Upper lobe of left lung (tissue), 6 donors: ENCODE measurements at regions not wholly inside any gene's neighbourhood (a gene's known extent, or its start where the extent isn't known, plus 50 kb on each side); places are given as distances from the start of the nearest gene placed in this dataset.

ENCODE experiments used
- ATAC-seq, 2 donors: fragments of 200-7000 bp; cut with Tn5 transposase; one replicate each; pipeline ENCODE4 v1.9.1; 2022; ENCODE audit warnings: mild to moderate bottlenecking in 2 of 2, moderate library complexity in 2 of 2; ENCODE audit not compliant: low FRiP score in 2 of 2
- DNase-seq, 2 donors: peaks; one replicate each; pipeline ENCODE4 v3.0.0-alpha.2; 2019 to 2020
- H3K27ac ChIP-seq, 4 donors: fragments of 200-600 bp; sonication (generic); one replicate each; pipeline ENCODE4 v1.5.1; 2016 to 2019
- H3K27me3 ChIP-seq, 4 donors: fragments of 200-600 bp; sonication (generic); one replicate each; pipeline ENCODE4 v1.5.1; 2017 to 2019
- H3K36me3 ChIP-seq, 4 donors: fragments of 200-600 bp; sonication (generic); one replicate each; pipeline ENCODE4 v1.5.1; 2016 to 2019
- H3K4me1 ChIP-seq, 4 donors: fragments of 200-600 bp; sonication (generic); one replicate each; pipeline ENCODE4 v1.5.1; 2018 to 2019
- H3K4me3 ChIP-seq, 4 donors: fragments of 200-600 bp; sonication (generic); one replicate each; pipeline ENCODE4 v1.5.1; 2017 to 2019; ENCODE audit warnings: mild to moderate bottlenecking in 2 of 4, moderate library complexity in 1 of 4
- H3K9me3 ChIP-seq, 4 donors: fragments of 200-600 bp; sonication (generic); one replicate each; pipeline ENCODE4 v1.5.1; 2018 to 2019
- CTCF ChIP-seq, 6 experiments: fragments of 450-650 bp in 4 of 6; fragments of 200-600 bp in 2 of 6; sonication (generic) in 2 of 6; IDR thresholded peaks; one replicate each; pipeline ENCODE4 v1.5.1; 2016 to 2019; ENCODE audit warnings: antibody characterized with exemption in 6 of 6
- EP300 ChIP-seq, 4 donors: sonication (generic); formaldehyde crosslinking; IDR thresholded peaks; one replicate each; pipeline ENCODE4 v1.5.1; 2017; ENCODE audit warnings: antibody characterized with exemption in 4 of 4, control low read depth in 2 of 4
- POLR2A ChIP-seq, 4 donors: fragments of 450-650 bp; IDR thresholded peaks; one replicate each; pipeline ENCODE4 v1.5.1; 2016 to 2017; ENCODE audit warnings: antibody characterized with exemption in 4 of 4, mild to moderate bottlenecking in 2 of 4
- POLR2AphosphoS5 ChIP-seq, 2 donors: sonication (generic); formaldehyde crosslinking; IDR thresholded peaks; one replicate each; pipeline ENCODE4 v1.5.1; 2017; ENCODE audit warnings: antibody characterized with exemption in 2 of 2
- WGBS, 2 donors: methylation state at CpG; one replicate each; pipeline ENCODE4 v1.1.5; 2017 to 2018; 5-methylcytosine and 5-hydroxymethylcytosine counted together
- donor health status: DM: no; HTN: no; CAD: no; lungs with moderate emphysema.
- donor health status: DM: no; HTN: yes; CAD: no; lungs with severe emphysema.

- no peak overlapping the region for H3K4me3 ChIP-seq
- no peaks in the 10 kb centered on the region for H3K4me1 ChIP-seq
- H3K27ac ChIP-seq = no peak overlapping the region
- DNase-seq (no peak), ATAC-seq (no peak)
- H3K9me3 ChIP-seq = no peaks in the 10 kb centered on the region
- H3K36me3 ChIP-seq = no peaks in the 10 kb centered on the region
- no peaks in the 10 kb centered on the region for H3K27me3 ChIP-seq
- TF ChIP-seq POLR2AphosphoS5 (IDR thresholded peaks at IDR 0.05) (no peak), POLR2A (IDR thresholded peaks at IDR 0.05) (no peak), CTCF (IDR thresholded peaks at IDR 0.05) (no peak), EP300 (IDR thresholded peaks at IDR 0.05) (no peak)
- 36 to 55% methylated on average over 1 of the region's 1 CpG for WGBS, 2 donors
Measured at GRCh38 chr5:110851357-110851756, 112.5 kb downstream of the SLC25A46 start.

GRCh38 chr5:110852053-110852452, 113.2 kb downstream of the SLC25A46 start:
- H3K27ac ChIP-seq = no peak overlapping the region
- no peaks in the 10 kb centered on the region for H3K27me3 ChIP-seq
- no peak overlapping the region for H3K4me3 ChIP-seq
- TF ChIP-seq CTCF (IDR thresholded peaks at IDR 0.05) (no peak), POLR2AphosphoS5 (IDR thresholded peaks at IDR 0.05) (no peak), POLR2A (IDR thresholded peaks at IDR 0.05) (no peak), EP300 (IDR thresholded peaks at IDR 0.05) (no peak)
- no peak for DNase-seq
- no peaks in the 10 kb centered on the region for H3K36me3 ChIP-seq
- no peaks in the 10 kb centered on the region for H3K4me1 ChIP-seq
- ATAC-seq = no peak
- no peaks in the 10 kb centered on the region for H3K9me3 ChIP-seq

GRCh38 chr5:110852541-110852940, 113.7 kb downstream of the SLC25A46 start:
- TF ChIP-seq POLR2AphosphoS5 (IDR thresholded peaks at IDR 0.05) (no peak), POLR2A (IDR thresholded peaks at IDR 0.05) (no peak), EP300 (IDR thresholded peaks at IDR 0.05) (no peak), CTCF (IDR thresholded peaks at IDR 0.05) (no peak)
- Histone ChIP-seq H3K4me1 (no peaks in the 10 kb centered on the region), H3K27me3 (no peaks in the 10 kb centered on the region), H3K9me3 (no peaks in the 10 kb centered on the region), H3K4me3 (no peak overlapping the region), H3K27ac (no peak overlapping the region), H3K36me3 (no peaks in the 10 kb centered on the region)
- DNase-seq (no peak), ATAC-seq (no peak)
- 75 to 88% methylated on average over 1 of the region's 1 CpG for WGBS, 2 donors

- Histone ChIP-seq H3K27ac (no peak overlapping the region), H3K4me3 (no peak overlapping the region), H3K27me3 (no peaks in the 10 kb centered on the region), H3K36me3 (no peaks in the 10 kb centered on the region), H3K4me1 (no peaks in the 10 kb centered on the region), H3K9me3 (no peaks in the 10 kb centered on the region)
- no peak for DNase-seq
- WGBS, 2 donors = 68 to 78% methylated on average over 3 of the region's 3 CpGs
- no peak for ATAC-seq
- TF ChIP-seq POLR2AphosphoS5 (IDR thresholded peaks at IDR 0.05) = no peak
- no peak for TF ChIP-seq POLR2A (IDR thresholded peaks at IDR 0.05)
- no peak for TF ChIP-seq EP300 (IDR thresholded peaks at IDR 0.05)
- no peak for TF ChIP-seq CTCF (IDR thresholded peaks at IDR 0.05)
Measured at GRCh38 chr5:110853267-110853666, 114.5 kb downstream of the SLC25A46 start.

- H3K9me3 ChIP-seq = no peaks in the 10 kb centered on the region
- TF ChIP-seq POLR2A (IDR thresholded peaks at IDR 0.05) = no peak
- TF ChIP-seq EP300 (IDR thresholded peaks at IDR 0.05) = no peak
- TF ChIP-seq POLR2AphosphoS5 (IDR thresholded peaks at IDR 0.05) = no peak
- no peak for TF ChIP-seq CTCF (IDR thresholded peaks at IDR 0.05)
- H3K27me3 ChIP-seq = no peaks in the 10 kb centered on the region
- DNase-seq (no peak), ATAC-seq (no peak)
- no peaks in the 10 kb centered on the region for H3K36me3 ChIP-seq
- H3K4me3 ChIP-seq = no peak overlapping the region
- H3K27ac ChIP-seq = no peak overlapping the region
- WGBS, 2 donors = 63 to 77% methylated on average over 1 of the region's 1 CpG
- H3K4me1 ChIP-seq = no peaks in the 10 kb centered on the region
Measured at GRCh38 chr5:110854200-110854599, 115.4 kb downstream of the SLC25A46 start.
